Chondrocyte (in vitro differentiated cells): ENCODE measurements at regions not wholly inside any gene's neighbourhood (a gene's known extent, or its start where the extent isn't known, plus 50 kb on each side); places are given as distances from the start of the nearest gene placed in this dataset.

Source experiments
- DNase-seq: peaks from one replicate; pipeline ENCODE4 v3.0.0; 2021; ENCODE audit warnings: mixed read lengths, low spot score
- H3K27ac Mint-ChIP-seq: one replicate; pipeline ENCODE4 v1.8.0; 2021; ENCODE audit warnings: mild to moderate bottlenecking, moderate library complexity, mixed read lengths; ENCODE audit not compliant: unreplicated experiment
- H3K27me3 Mint-ChIP-seq: 2 replicates; pipeline ENCODE4 v1.8.0; 2021; ENCODE audit warnings: low read depth, mixed read lengths
- H3K36me3 Mint-ChIP-seq: 2 replicates; pipeline ENCODE4 v1.8.0; 2021; ENCODE audit warnings: low read depth, mixed read lengths
- H3K4me1 Mint-ChIP-seq: 2 replicates; pipeline ENCODE4 v1.8.0; 2021; ENCODE audit warnings: low read depth, mild to moderate bottlenecking, mixed read lengths
- H3K4me3 Mint-ChIP-seq: one replicate; pipeline ENCODE4 v1.8.0; 2021; ENCODE audit warnings: mild to moderate bottlenecking, moderate library complexity, mixed read lengths; ENCODE audit not compliant: unreplicated experiment
- H3K9me3 Mint-ChIP-seq: 2 replicates; pipeline ENCODE4 v1.8.0; 2021; ENCODE audit warnings: low read depth, mixed read lengths
- CTCF ChIP-seq: fragments of 200-600 bp; sonication (generic); IDR thresholded peaks from 2 replicates; pipeline ENCODE4 v1.5.0; 2021; ENCODE audit warnings: antibody characterized with exemption, mild to moderate bottlenecking, moderate library complexity

DNA sequence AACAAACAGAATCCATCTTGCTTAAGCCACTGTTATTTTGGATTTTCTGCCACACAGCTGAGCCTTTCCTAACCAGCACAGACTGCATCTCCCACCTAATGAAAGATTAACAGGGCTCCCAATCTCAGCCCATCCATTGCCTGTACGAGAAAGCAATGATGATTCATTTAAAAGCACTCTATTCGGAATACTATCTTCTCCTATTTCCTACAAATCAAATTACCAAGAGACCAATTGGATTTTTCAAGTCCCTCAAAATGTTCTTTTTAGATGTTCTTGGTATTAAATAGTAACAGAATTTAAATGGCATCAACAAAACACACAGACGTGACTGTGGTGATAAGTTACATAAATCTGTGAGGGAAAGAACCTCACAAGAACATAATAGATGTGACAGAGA lies 324.1 kb downstream of the AGTPBP1 start:
- H3K27me3 Mint-ChIP-seq = peaks cover 4% of the 10 kb centered on the region
- no peak overlapping the region for H3K27ac Mint-ChIP-seq
- no peak overlapping the region for H3K4me3 Mint-ChIP-seq
- H3K36me3 Mint-ChIP-seq = no peaks in the 10 kb centered on the region
- H3K9me3 Mint-ChIP-seq = peaks cover 2% of the 10 kb centered on the region
- H3K4me1 Mint-ChIP-seq = peaks cover 16% of the 10 kb centered on the region
- no peak for TF ChIP-seq CTCF
- no peak for DNase-seq

GRCh38 chr9:85416715-85417114 lies 325.0 kb downstream of the AGTPBP1 start:
- no peak overlapping the region for H3K27ac Mint-ChIP-seq

DNA sequence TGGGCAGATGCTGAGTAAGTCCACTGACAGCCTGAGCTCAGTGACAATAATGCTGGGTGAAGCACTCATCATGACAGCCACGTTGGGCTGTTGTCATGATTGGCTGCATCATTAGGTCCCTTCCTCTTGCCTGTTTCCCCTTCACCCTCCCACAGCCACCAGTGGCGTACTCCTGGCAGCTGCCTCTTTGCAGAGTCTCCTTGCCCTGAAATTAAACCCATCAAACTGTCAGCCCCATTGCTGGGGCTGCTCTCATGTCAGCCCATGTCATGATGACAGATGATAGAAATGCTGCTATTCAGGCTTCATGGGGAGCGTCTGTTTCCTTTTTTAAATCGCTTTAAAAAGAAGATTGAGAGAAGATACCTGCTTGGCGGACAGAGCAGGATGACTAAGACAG lies 327.4 kb downstream of the AGTPBP1 start:
- Mint-ChIP-seq H3K4me3 (no peak overlapping the region), H3K4me1 (no peaks in the 10 kb centered on the region)

More at GRCh38 chr9:85416715-85417114, 325.0 kb downstream of the AGTPBP1 start:
- no peak overlapping the region for H3K4me3 Mint-ChIP-seq
- H3K27me3 Mint-ChIP-seq = peaks cover 8% of the 10 kb centered on the region
- no peaks in the 10 kb centered on the region for H3K9me3 Mint-ChIP-seq
- peaks cover 15% of the 10 kb centered on the region for H3K4me1 Mint-ChIP-seq
- DNase-seq = no peak
- no peaks in the 10 kb centered on the region for H3K36me3 Mint-ChIP-seq
- no peak for TF ChIP-seq CTCF

GRCh38 chr9:85408494-85408893 lies 333.3 kb downstream of the AGTPBP1 start:
- peaks cover 8% of the 10 kb centered on the region for H3K27me3 Mint-ChIP-seq
- H3K36me3 Mint-ChIP-seq = no peaks in the 10 kb centered on the region
- no peak for TF ChIP-seq CTCF
- H3K9me3 Mint-ChIP-seq = no peaks in the 10 kb centered on the region
- no peak for DNase-seq
- no peaks in the 10 kb centered on the region for H3K4me1 Mint-ChIP-seq
- no peak overlapping the region for H3K4me3 Mint-ChIP-seq
- H3K27ac Mint-ChIP-seq = no peak overlapping the region

More for the DNA sequence above, 327.4 kb downstream of the AGTPBP1 start:
- no peak overlapping the region for H3K27ac Mint-ChIP-seq
- H3K36me3 Mint-ChIP-seq = no peaks in the 10 kb centered on the region
- no peak for TF ChIP-seq CTCF
- no peaks in the 10 kb centered on the region for H3K9me3 Mint-ChIP-seq
- DNase-seq = no peak
- H3K27me3 Mint-ChIP-seq = peaks cover 10% of the 10 kb centered on the region

- Mint-ChIP-seq H3K27me3 (peaks cover 4% of the 10 kb centered on the region), H3K36me3 (no peaks in the 10 kb centered on the region), H3K4me3 (no peak overlapping the region), H3K27ac (no peak overlapping the region), H3K4me1 (peaks cover 9% of the 10 kb centered on the region), H3K9me3 (no peaks in the 10 kb centered on the region)
- DNase-seq = no peak
- no peak for TF ChIP-seq CTCF
These were observed 336.2 kb downstream of the AGTPBP1 start for GRCh38 chr9:85405566-85405950.
